H1 (cell line): ENCODE measurements at regions not wholly inside any gene's neighbourhood (a gene's known extent, or its start where the extent isn't known, plus 50 kb on each side); places are given as distances from the start of the nearest gene placed in this dataset.

Experiments used
- CTCF ChIA-PET: fragments of 300-600 bp; sonication (Branson Sonifier 250); formaldehyde crosslinking; loops from one replicate; lab custom pipeline; 2021; ENCODE audit not compliant: partially characterized antibody; lab: Charles Lee
- POLR2A ChIA-PET: fragments of 300-600 bp; sonication (Branson Sonifier 250); formaldehyde crosslinking; loops from one replicate; lab custom pipeline; 2021; ENCODE audit warnings: inconsistent platforms; ENCODE audit not compliant: partially characterized antibody; lab: Charles Lee
- DNase-seq, 2 experiments: peaks; one replicate each; pipeline versions ENCODE4 v3.0.0 to v3.0.0-alpha.2; 2010 to 2022; ENCODE audit warnings: low spot score in 2 of 2, low read depth in 1 of 2, mixed read lengths in 1 of 2
- FAIRE-seq: peaks from 2 replicates; lab custom pipeline; 2011; peaks lifted over from hg19 to GRCh38; lab: Jason Lieb, UNC
- H2AFZ ChIP-seq: 2 replicates; pipeline ENCODE4 v1.8.1; 2012; ENCODE audit warnings: low read length, inconsistent platforms
- H2AK5ac ChIP-seq: 2 replicates; pipeline ENCODE4 v1.6.1; 2013; ENCODE audit warnings: low read depth, low read length
- H2BK120ac ChIP-seq: replicated peaks from 2 replicates; pipeline ENCODE3; 2013; ENCODE audit warnings: low read depth, low read length, inconsistent platforms
- H2BK12ac ChIP-seq: 2 replicates; pipeline ENCODE4 v1.6.1; 2013; ENCODE audit warnings: low read depth, low read length
- H2BK15ac ChIP-seq: 2 replicates; pipeline ENCODE4 v1.6.1; 2013; ENCODE audit warnings: low read length
- H2BK20ac ChIP-seq: 2 replicates; pipeline ENCODE4 v1.6.1; 2013; ENCODE audit warnings: low read length
- H2BK5ac ChIP-seq: 2 replicates; pipeline ENCODE4 v1.6.1; 2013; ENCODE audit warnings: low read depth, low read length
- H3K14ac ChIP-seq: 2 replicates; pipeline ENCODE4 v1.6.1; 2013; ENCODE audit warnings: inconsistent platforms; ENCODE audit not compliant: insufficient read length
- H3K18ac ChIP-seq: 2 replicates; pipeline ENCODE4 v1.6.1; 2013; ENCODE audit warnings: low read length; ENCODE audit errors: extremely low read depth
- H3K23ac ChIP-seq: 2 replicates; pipeline ENCODE4 v1.6.1; 2013; ENCODE audit warnings: inconsistent platforms; ENCODE audit not compliant: insufficient read length
- H3K23me2 ChIP-seq: 2 replicates; pipeline ENCODE4 v1.6.1; 2013; ENCODE audit warnings: low read depth, low read length
- H3K27ac ChIP-seq: 2 replicates; pipeline ENCODE4 v1.6.1; 2011; ENCODE audit warnings: low read depth, low read length, inconsistent platforms
- H3K27me3 ChIP-seq, 4 experiments: replicated peaks in 1 of 4; 1 replicate in 1 of 4; 2 replicates in 3 of 4; pipeline versions ENCODE4 v1.6.1 to v1.8.1; 2011 to 2013; ENCODE audit warnings: low read length in 3 of 4, mild to moderate bottlenecking in 3 of 4, inconsistent platforms in 2 of 4, mixed read lengths in 2 of 4, moderate library complexity in 1 of 4; ENCODE audit not compliant: control insufficient read depth in 3 of 4, insufficient read depth in 3 of 4; ENCODE audit errors: extremely low read depth in 1 of 4
- H3K36me3 ChIP-seq, 4 experiments: 2 replicates each; pipeline versions ENCODE4 v1.6.1 to v1.8.1; 2011 to 2013; ENCODE audit warnings: mild to moderate bottlenecking in 4 of 4, low read length in 3 of 4, moderate library complexity in 2 of 4, control low read depth in 1 of 4, inconsistent platforms in 1 of 4; ENCODE audit not compliant: insufficient read depth in 4 of 4, control insufficient read depth in 2 of 4
- H3K4ac ChIP-seq: replicated peaks from 2 replicates; pipeline ENCODE3; 2013; ENCODE audit warnings: low read length, low read depth, mixed read lengths, inconsistent platforms; ENCODE audit not compliant: insufficient read length
- H3K4me1 ChIP-seq, 4 experiments: replicated peaks in 1 of 4; 1 replicate in 1 of 4; 2 replicates in 3 of 4; pipeline versions ENCODE4 v1.6.1 to v1.8.1; 2011 to 2013; ENCODE audit warnings: low read length in 3 of 4, inconsistent platforms in 2 of 4, mixed read lengths in 1 of 4; ENCODE audit not compliant: insufficient read depth in 4 of 4, control insufficient read depth in 3 of 4
- H3K4me2 ChIP-seq, 2 experiments: 2 replicates each; pipeline versions ENCODE4 v1.6.1 to v1.8.1; 2011 to 2013; ENCODE audit warnings: low read depth in 2 of 2, low read length in 2 of 2, control low read depth in 1 of 2, inconsistent platforms in 1 of 2, mild to moderate bottlenecking in 1 of 2; ENCODE audit not compliant: insufficient read depth in 1 of 2
- H3K4me3 ChIP-seq, 4 experiments: fragments of 200-600, 300-600 bp in 1 of 4; sonication (generic), shearing (Covaris generic), sonication (Bioruptor Twin) in 1 of 4; 2 replicates each; pipeline versions ENCODE4 v1.5.1 to v1.8.1; 2011 to 2016; ENCODE audit warnings: low read length in 4 of 4, low read depth in 3 of 4, control low read depth in 2 of 4, inconsistent platforms in 2 of 4, mild to moderate bottlenecking in 2 of 4, mixed read lengths in 1 of 4, moderate library complexity in 1 of 4; ENCODE audit not compliant: insufficient read depth in 2 of 4; ENCODE audit errors: extremely low read depth in 1 of 4
- H3K56ac ChIP-seq: replicated peaks from 2 replicates; pipeline ENCODE3; 2013; ENCODE audit warnings: low read depth, mild to moderate bottlenecking, mixed read lengths, low read length, inconsistent platforms; ENCODE audit not compliant: insufficient read length
- H3K79me1 ChIP-seq: 2 replicates; pipeline ENCODE4 v1.6.1; 2013; ENCODE audit warnings: low read depth, low read length, control low read depth
- H3K79me2 ChIP-seq, 2 experiments: 2 replicates each; pipeline versions ENCODE4 v1.6.1 to v1.8.1; 2012 to 2013; ENCODE audit warnings: low read length in 2 of 2, mild to moderate bottlenecking in 2 of 2, inconsistent platforms in 1 of 2; ENCODE audit not compliant: insufficient read depth in 2 of 2, control insufficient read depth in 1 of 2
- H3K9ac ChIP-seq, 4 experiments: replicated peaks in 1 of 4; 1 replicate in 1 of 4; 2 replicates in 3 of 4; pipeline versions ENCODE4 v1.6.1 to v1.8.1; 2011 to 2013; ENCODE audit warnings: low read depth in 3 of 4, low read length in 3 of 4, control low read depth in 2 of 4, mild to moderate bottlenecking in 2 of 4, moderate library complexity in 2 of 4, inconsistent platforms in 1 of 4; ENCODE audit errors: extremely low read depth in 1 of 4
- H3K9me3 ChIP-seq, 2 experiments: 2 replicates each; pipeline versions ENCODE4 v1.6.1 to v1.8.1; 2012 to 2013; ENCODE audit warnings: mild to moderate bottlenecking in 2 of 2, moderate library complexity in 2 of 2, control low read depth in 1 of 2, inconsistent platforms in 1 of 2, low read depth in 1 of 2, low read length in 1 of 2, mixed read lengths in 1 of 2; ENCODE audit not compliant: insufficient read depth in 2 of 2
- H4K20me1 ChIP-seq, 2 experiments: replicated peaks in 1 of 2; 2 replicates each; pipeline versions ENCODE3 to v1.8.1; 2011 to 2013; ENCODE audit warnings: inconsistent platforms in 2 of 2, low read length in 2 of 2, mild to moderate bottlenecking in 1 of 2; ENCODE audit not compliant: insufficient read depth in 2 of 2, control insufficient read depth in 1 of 2
- H4K5ac ChIP-seq: 2 replicates; pipeline ENCODE4 v1.6.1; 2013; ENCODE audit warnings: low read length, low read depth, mixed read lengths, inconsistent platforms; ENCODE audit not compliant: insufficient read length
- H4K8ac ChIP-seq: 2 replicates; pipeline ENCODE4 v1.8.0; 2013; ENCODE audit warnings: mild to moderate bottlenecking, moderate library complexity, low read length, inconsistent platforms; ENCODE audit not compliant: insufficient read depth; ENCODE audit errors: extremely low read depth
- H4K91ac ChIP-seq: replicated peaks from 2 replicates; pipeline ENCODE3; 2013; ENCODE audit warnings: low read length, mixed read lengths, inconsistent platforms; ENCODE audit not compliant: insufficient read length
- CTCF ChIP-seq, 3 experiments: IDR thresholded peaks; 1 replicate in 2 of 3; 2 replicates in 1 of 3; pipeline versions ENCODE4 v1.5.1 to v1.6.1; 2011; ENCODE audit warnings: low read length in 3 of 3, mild to moderate bottlenecking in 3 of 3, inconsistent platforms in 2 of 3, low read depth in 1 of 3, moderate library complexity in 1 of 3; ENCODE audit not compliant: insufficient read depth in 1 of 3; ENCODE audit errors: control extremely low read depth in 1 of 3
- RAD21 ChIP-seq, 2 experiments: IDR thresholded peaks in 1 of 2; conservative IDR thresholded peaks in 1 of 2; 2 replicates each; pipeline ENCODE4 v1.6.1; 2011; ENCODE audit warnings: low read depth in 2 of 2, low read length in 2 of 2, improper control_type of control experiment in 1 of 2, inconsistent platforms in 1 of 2, mild to moderate bottlenecking in 1 of 2, moderate library complexity in 1 of 2
- RBBP5 ChIP-seq: IDR thresholded peaks from 2 replicates; pipeline ENCODE4 v1.7.1; 2012; ENCODE audit warnings: low read depth, mild to moderate bottlenecking, inconsistent platforms, low read length, moderate library complexity, borderline replicate concordance
- WGBS, 2 experiments: shearing (Covaris generic) in 1 of 2; methylation state at CpG; one replicate each; pipeline versions ENCODE4 v1.1.6 to v1.1.7; 2013 to 2015; ENCODE audit warnings: low lambda C conversion rate in 2 of 2, mixed read lengths in 2 of 2, inconsistent platforms in 1 of 2, low coverage in 1 of 2, missing lambda C conversion rate in 1 of 2; ENCODE audit not compliant: insufficient replicate concordance in 2 of 2, insufficient coverage in 1 of 2, insufficient read length in 1 of 2; ENCODE audit errors: extremely low coverage in 1 of 2, missing lambda C conversion rate in 1 of 2; 5-methylcytosine and 5-hydroxymethylcytosine counted together

GRCh38 chr2:4762951-4763376, 929.2 kb upstream of the SOX11 start:
- ChIA-PET POLR2A (no interaction called here), CTCF (interaction anchor here (0.6 to 4.7 kb wide), 32 partner anchors 9 to 1035 kb away, joined by 3 to 34 read pairs (median 4); no protein-coding TSS in a partner anchor)
- Histone ChIP-seq H2BK15ac (no peak overlapping the region), H2BK12ac (no peak overlapping the region), H3K79me2 (no peaks in the 10 kb centered on the region), H3K4me3 (no peak overlapping the region), H3K9ac (no peak overlapping the region), H3K27ac (no peak overlapping the region), H3K27me3 (no peaks in the 10 kb centered on the region), H3K23me2 (no peaks in the 10 kb centered on the region), H2BK20ac (no peak overlapping the region), H3K4ac (no peak overlapping the region), H3K23ac (no peak overlapping the region), H4K20me1 (no peaks in the 10 kb centered on the region), H4K8ac (no peak overlapping the region), H4K5ac (no peak overlapping the region), H3K14ac (no peak overlapping the region), H3K36me3 (no peaks in the 10 kb centered on the region), H2BK120ac (no peak overlapping the region), H3K79me1 (no peaks in the 10 kb centered on the region), H2BK5ac (no peak overlapping the region), H3K56ac (no peak overlapping the region), H3K4me2 (no peak overlapping the region), H3K4me1 (no peaks in the 10 kb centered on the region), H3K9me3 (peaks cover 0 to 1% of the 10 kb centered on the region in 2 experiments; a peak in 1 of 4 replicates), H4K91ac (no peak overlapping the region), H2AK5ac (no peak overlapping the region), H2AFZ (peak overlapping the region; percentile 47; the same call in 1 of the 2 replicates), H3K18ac (no peak overlapping the region)
- FAIRE-seq (peak; percentile 7), DNase-seq (peak in 1 of 2 experiments; percentile 63)
- 46% methylated on average over 4 of the region's 4 CpGs; no CpG with 5 or more reads in 1 of the 2 experiments for WGBS, 2 experiments
- peak; percentile 51 to 71 (median 67) for TF ChIP-seq CTCF (IDR thresholded peaks at IDR 0.05; ENCODE audit: control extremely low read depth in 1 of 3, insufficient read depth in 1 of 3, low read depth in 1 of 3, low read length in 3 of 3)
- peak; percentile 83 to 91 for TF ChIP-seq RAD21 (IDR thresholded peaks at IDR 0.05 in 1 of 2, conservative IDR thresholded peaks at IDR 0.05 in 1 of 2; ENCODE audit: low read depth in 2 of 2, low read length in 2 of 2)
- TF ChIP-seq RBBP5: no peak
